ENCODE measurements at regions not wholly inside any gene's neighbourhood (a gene's known extent, or its start where the extent isn't known, plus 50 kb on each side); places are given as distances from the start of the nearest gene placed in this dataset.
"Not testable (repeated sequence)": the region's sequence is repeated elsewhere in the genome, so short reads cannot be mapped to it uniquely, and the experiment has no call there.

- DNase-seq = no peak
These were observed 108.9 kb upstream of the AHI1 start for GRCh38 chr6:135606392-135606791.

- no peak for DNase-seq
These were observed 110.5 kb upstream of the AHI1 start for GRCh38 chr6:135608031-135608430.

- not testable (repeated sequence) for DNase-seq
These were observed 112.7 kb upstream of the AHI1 start for GRCh38 chr6:135610192-135610591.

GRCh38 chr6:135616655-135617054 lies 119.1 kb upstream of the AHI1 start:
- no peak for DNase-seq

DNA sequence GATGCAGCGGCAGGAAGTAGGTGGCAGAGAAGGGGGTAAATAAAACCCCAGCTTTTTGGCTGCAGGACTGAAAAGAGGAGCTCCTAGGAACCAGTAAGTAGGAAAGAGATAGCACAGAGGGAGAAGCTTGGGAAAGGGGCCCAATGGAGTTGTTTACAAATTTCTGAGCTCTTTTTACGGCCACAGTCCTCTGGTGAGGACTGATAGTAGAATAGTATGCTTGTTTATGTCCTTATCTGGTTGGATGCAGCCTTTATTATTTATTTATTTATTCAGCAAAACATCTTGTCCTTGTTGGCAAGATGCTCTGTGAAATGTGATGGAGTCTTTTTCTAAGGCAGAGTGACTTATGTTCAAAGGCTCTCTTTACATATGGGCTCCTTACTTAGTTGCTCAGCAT lies 119.7 kb upstream of the AHI1 start:
- no peak for DNase-seq

DNA sequence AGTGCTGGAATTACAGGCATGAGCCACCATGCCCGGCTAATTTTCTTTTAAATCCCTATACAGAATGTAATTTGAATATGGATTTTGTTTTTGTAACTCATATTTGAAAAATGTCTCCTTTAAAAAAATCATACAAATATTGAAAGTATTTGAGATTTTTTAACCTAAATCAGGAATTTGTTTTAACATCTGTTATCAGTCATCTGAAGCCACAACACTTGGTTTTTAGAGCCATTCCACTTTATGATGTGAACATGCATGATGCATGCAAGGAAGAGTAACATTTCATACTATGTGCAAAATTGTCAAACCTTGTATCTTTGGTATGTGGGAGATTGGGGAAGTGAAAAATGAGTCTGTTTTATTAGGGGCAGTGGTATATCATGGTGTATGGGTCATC lies 124.5 kb upstream of the AHI1 start:
- DNase-seq = no peak

DNA sequence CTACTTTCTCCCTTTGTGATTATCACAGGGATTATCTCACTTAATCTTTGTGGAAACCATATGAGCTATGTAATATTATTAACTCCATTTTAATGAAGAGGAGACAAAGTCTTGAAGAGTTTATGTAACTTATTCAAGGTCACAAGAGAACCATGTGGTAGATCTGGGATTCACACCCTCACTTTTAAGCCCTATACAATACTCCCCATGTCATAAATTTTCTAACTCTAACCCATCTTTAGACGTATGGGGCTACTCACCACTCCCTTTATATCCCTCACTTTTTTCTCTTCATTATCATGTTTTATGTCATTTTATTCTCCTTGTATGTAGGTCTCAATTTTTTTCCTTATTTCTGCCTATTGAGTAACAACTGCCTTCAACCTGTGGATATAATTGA lies 126.4 kb upstream of the AHI1 start:
- no peak for DNase-seq

DNA sequence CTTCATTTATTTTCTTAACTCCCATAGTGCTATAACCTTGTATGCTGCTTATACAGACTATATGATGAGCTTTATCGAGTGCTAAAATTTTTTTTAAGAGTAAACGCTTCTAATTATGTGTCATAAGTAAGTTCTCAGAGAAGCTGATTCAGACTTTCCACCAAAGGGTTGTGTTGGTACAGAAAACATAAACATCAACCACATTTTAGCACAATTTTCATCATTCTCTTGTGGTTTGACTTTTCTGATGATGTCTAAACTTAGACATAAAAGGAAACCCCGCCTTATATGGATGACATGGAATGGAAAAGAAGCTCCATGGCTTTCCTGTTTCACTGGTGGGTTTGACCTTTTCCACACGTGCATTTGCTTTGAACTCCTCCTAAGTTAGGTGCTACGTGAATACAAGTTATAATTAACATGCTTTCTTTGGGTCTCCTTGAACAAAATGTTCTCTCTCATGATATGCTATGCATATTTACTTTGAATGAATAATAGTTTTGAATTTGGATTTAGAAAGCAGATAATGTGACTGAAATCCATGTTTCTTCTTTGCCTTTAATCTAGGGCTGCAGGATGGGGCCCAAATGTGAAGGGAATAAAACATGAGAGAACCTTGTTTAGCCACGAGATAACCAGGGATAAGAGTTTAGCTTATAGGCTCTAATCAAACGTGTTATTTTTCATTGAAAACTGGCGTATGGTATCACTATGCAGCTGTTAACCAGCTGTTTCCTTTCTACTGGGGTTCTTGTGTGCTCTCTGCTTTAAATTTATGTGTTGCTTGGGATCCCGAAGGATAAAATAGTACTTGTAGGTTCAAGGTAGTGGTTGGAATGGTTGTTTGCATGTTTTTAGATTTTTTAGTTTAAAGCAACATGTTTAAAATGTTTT lies 127.1 kb upstream of the AHI1 start:
- DNase-seq = no peak

DNA sequence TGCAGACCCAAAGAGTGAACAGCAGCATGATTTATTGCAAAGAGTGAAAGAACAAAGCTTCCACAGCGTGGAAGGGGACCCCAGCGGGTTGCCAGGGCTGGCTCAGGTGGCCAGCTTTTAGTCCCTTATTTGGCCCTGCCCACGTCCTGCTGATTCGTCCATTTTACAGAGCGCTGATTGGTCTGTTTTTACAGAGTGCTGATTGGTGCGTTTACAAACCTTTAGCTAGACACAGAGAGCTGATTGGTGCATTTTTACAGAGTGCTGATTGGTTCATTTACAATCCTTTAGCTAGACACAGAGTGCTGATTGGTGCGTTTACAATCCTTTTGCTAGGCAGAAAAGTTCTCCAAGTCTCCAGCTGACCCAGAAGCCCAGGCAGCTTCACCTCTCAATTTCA lies 128.5 kb upstream of the AHI1 start:
- not testable (repeated sequence) for DNase-seq

- DNase-seq = no peak
These were observed 129.7 kb upstream of the AHI1 start for GRCh38 chr6:135627092-135627715.

GRCh38 chr6:135630789-135631376 lies 133.3 kb upstream of the AHI1 start:
- DNase-seq = no peak

GRCh38 chr6:135631821-135632220 lies 134.3 kb upstream of the AHI1 start:
- DNase-seq = no peak

DNA sequence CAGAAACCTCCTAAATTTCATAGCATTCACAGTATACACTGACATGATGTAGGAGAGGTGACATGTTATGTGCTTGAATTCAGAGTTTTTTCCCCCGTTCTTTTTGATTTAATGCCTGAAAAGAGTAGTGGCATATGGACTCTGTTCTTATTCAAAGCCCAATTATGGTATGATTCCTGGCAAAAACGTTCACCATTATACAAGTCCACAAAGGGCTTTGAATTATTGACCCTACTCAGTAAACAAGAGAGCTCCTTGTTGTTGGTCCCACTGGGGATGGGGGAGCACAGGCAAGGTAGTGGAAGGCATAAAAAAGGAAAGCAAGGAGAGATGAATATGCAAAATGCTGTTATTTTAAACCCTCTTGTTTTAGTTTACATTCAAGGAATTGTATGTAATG lies 136.0 kb upstream of the AHI1 start:
- no peak for DNase-seq

GRCh38 chr6:135637701-135638100 lies 140.2 kb upstream of the AHI1 start:
- no peak for DNase-seq

DNA sequence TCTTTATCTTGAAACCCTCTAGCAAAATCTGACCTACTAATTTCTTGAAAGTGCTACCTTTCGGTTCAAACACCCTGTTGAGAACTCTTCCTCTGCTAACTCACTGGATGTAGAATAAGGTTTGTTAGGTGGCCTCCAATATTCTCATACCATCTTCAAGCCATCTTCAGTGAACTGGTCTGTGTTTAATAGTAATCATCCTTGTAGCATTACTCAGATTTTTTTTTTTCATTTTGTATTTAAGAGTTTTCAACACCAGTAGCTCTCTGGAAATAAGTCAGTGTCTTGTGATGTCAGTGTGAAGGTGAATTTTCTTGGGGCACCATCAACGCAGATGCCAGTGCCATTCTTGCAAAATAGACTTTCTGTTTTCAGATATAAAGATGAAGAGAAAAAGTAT lies 140.6 kb upstream of the AHI1 start:
- DNase-seq = no peak

DNA sequence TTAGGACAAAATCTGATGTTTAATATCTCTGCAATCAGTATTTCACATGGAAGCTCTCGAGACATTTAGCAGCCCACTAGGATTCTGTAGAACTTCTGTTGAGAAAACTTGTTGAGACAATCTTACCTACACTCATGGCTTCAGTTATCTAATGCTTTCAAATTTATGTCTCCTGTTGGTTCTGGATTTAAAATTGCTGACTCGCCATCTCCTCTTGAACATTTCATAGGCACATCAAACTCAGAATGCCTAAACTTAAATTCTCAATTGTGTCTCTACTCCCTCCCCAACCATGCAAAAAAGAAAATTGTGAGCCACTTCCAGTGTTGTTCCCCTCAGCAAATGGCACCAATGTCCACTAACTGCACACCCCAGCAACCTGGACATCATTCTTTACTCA lies 142.5 kb upstream of the AHI1 start:
- no peak for DNase-seq

GRCh38 chr6:135640449-135641111 lies 143.0 kb upstream of the AHI1 start:
- DNase-seq = no peak

GRCh38 chr6:135642912-135643311 lies 145.4 kb upstream of the AHI1 start:
- DNase-seq = no peak

DNA sequence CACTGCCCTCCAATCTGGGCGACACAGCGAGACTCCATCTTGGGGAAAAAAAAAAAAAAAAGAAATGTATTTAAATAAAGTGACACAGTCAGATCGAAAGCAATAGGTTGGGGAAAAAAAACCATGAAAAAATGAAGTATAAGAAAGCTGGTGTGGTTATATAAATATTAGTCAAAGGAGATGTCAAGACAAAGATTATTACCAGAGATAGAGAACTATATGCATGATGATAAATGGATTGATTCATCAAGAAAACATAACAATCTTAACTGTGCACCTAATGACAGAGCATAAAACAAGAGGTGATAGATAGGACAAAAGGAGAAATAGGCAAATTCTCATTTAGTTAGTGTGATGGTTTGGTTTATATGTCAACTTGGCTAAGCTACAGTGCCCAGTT lies 146.9 kb upstream of the AHI1 start:
- DNase-seq = no peak

GRCh38 chr6:135647521-135647920 lies 150.0 kb upstream of the AHI1 start:
- DNase-seq = no peak

DNA sequence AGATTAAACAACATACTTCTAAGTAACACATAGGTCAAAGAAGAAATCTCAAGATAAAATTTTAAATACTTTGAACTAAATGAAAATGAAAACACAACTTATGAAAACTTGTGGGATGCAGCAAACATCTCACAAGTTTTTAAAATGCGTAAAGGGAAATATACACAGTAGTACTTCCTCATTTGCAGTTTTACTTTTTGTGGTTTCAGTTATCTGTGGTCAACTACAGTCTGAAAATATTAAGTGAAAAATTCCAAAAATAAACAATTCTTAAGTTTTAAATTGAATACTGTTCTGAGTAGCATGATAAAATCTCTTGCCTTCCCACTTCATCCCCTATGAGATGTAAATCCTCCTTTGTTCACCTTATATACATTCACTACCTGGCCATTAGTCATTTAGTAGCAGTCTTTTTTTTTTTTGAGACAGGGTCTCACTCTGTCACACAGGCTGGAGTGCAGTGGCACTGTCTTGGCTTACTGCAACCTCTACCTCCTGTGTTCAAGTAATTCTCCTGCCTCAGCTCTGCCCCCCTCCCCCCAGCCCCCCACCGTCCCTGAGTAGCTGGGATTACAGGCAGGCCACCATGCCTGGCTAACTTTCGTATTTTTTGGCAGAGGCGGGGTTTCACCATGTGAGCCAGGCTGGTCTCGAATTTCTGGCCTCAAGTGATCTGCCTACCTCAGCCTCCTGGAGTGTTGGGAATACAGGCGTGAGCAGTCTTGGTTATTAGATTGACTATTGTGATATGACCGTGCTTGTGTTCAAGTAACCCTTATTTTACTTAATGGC lies 154.6 kb upstream of the AHI1 start:
- no peak for DNase-seq

DNA sequence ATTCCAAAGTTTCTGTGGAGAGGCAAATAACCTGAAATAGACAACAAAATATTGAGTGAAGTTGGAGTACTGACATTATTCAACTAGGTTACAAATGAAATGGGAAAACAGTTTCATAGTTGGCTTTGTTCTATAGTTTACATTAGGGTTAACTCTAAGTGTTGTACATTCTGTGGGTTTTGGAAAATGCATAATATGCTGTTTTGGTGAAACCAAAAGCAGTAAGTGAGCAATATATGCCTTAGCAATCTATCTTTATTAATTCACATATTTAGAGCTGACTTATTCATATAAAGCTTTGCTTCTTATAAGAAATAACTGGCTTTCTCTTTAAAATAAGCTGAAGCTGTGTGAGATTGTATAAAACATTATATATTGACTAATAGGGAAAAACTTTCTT lies 157.5 kb upstream of the AHI1 start:
- DNase-seq = no peak

DNA sequence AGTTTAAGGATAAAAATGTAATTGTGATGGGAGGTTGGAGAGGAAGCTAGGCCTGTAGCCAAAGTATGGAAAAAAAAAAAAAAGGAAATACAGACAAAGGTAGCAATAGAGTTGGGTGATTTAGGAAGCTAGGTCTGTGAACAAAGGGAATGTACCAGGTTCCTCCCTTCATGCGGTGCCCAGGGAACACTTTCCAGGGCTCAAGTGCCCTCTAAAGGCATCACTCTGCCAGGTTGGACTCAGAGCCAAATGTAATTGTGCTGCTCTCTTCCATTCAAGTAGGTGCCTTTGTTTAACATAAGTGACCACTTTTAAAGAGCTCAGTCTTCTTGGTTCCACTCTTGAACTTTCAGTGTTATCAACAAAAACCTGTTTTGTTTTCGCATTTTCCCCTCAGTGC lies 159.7 kb upstream of the AHI1 start:
- no peak for DNase-seq

Data from DMS 273 treated with DMSO at 0.1 percent for 48 hours (cell line).